Stimulated activated CD8-positive, alpha-beta memory T cell treated with anti-CD3 and anti-CD28 coated beads, Interleukin-15, amount 100 ng/mL, for 4 hours (primary cell): ENCODE measurements at regions not wholly inside any gene's neighbourhood (a gene's known extent, or its start where the extent isn't known, plus 50 kb on each side); places are given as distances from the start of the nearest gene placed in this dataset.
"Not testable (repeated sequence)": the region's sequence is repeated elsewhere in the genome, so short reads cannot be mapped to it uniquely, and the experiment has no call there.

Experiments used
- DNase-seq, 2 donors: peaks; one replicate each; pipeline ENCODE4 v3.0.0-alpha.2; 2020; ENCODE audit warnings: low read depth in 2 of 2

GRCh38 chr3:106072596-106072995 is 203.8 kb upstream of the CBLB start:
- DNase-seq = not testable (repeated sequence)

- DNase-seq = not testable (repeated sequence)
These were observed 205.0 kb upstream of the CBLB start for GRCh38 chr3:106073806-106074205.

- not testable (repeated sequence) for DNase-seq
These were observed 206.9 kb upstream of the CBLB start for GRCh38 chr3:106075731-106076130.

GRCh38 chr3:106078635-106079034 is 209.8 kb upstream of the CBLB start:
- no peak for DNase-seq

- DNase-seq = no peak
These were observed 213.8 kb upstream of the CBLB start for GRCh38 chr3:106082616-106083015.

GRCh38 chr3:106083207-106083606 is 214.4 kb upstream of the CBLB start:
- no peak for DNase-seq

GRCh38 chr3:106083854-106084253 is 215.0 kb upstream of the CBLB start:
- DNase-seq = no peak

GRCh38 chr3:106086038-106086437 is 217.2 kb upstream of the CBLB start:
- DNase-seq = no peak

GRCh38 chr3:106086636-106087035 is 217.8 kb upstream of the CBLB start:
- no peak for DNase-seq

- no peak for DNase-seq
These were observed 219.5 kb upstream of the CBLB start for GRCh38 chr3:106088304-106088703.

- no peak for DNase-seq
These were observed 220.1 kb upstream of the CBLB start for GRCh38 chr3:106088899-106089298.

GRCh38 chr3:106089806-106090205 is 221.0 kb upstream of the CBLB start:
- no peak for DNase-seq

- no peak for DNase-seq
These were observed 224.0 kb upstream of the CBLB start for GRCh38 chr3:106092792-106093191.

- DNase-seq = no peak
These were observed 224.8 kb upstream of the CBLB start for GRCh38 chr3:106093616-106094015.

GRCh38 chr3:106097817-106098435 is 229.1 kb upstream of the CBLB start:
- DNase-seq = no peak

GRCh38 chr3:106103383-106103782 is 234.6 kb upstream of the CBLB start:
- DNase-seq = no peak

GRCh38 chr3:106104078-106104477 is 235.3 kb upstream of the CBLB start:
- no peak for DNase-seq

- no peak for DNase-seq
These were observed 240.1 kb upstream of the CBLB start for GRCh38 chr3:106108925-106109324.

- DNase-seq = not testable (repeated sequence)
These were observed 243.7 kb upstream of the CBLB start for GRCh38 chr3:106112561-106112960.

GRCh38 chr3:106113747-106114146 is 244.9 kb upstream of the CBLB start:
- no peak for DNase-seq

- DNase-seq = no peak
These were observed 245.4 kb upstream of the CBLB start for GRCh38 chr3:106114220-106114619.

GRCh38 chr3:106114848-106115247 is 246.0 kb upstream of the CBLB start:
- DNase-seq = no peak

- DNase-seq = no peak
These were observed 246.7 kb upstream of the CBLB start for GRCh38 chr3:106115557-106115956.
